K562 (cell line): ENCODE measurements at regions not wholly inside any gene's neighbourhood (a gene's known extent, or its start where the extent isn't known, plus 50 kb on each side); places are given as distances from the start of the nearest gene placed in this dataset.

Source experiments
- ATAC-seq: fragments of 200-7000 bp; cut with Tn5 transposase; 3 replicates; pipeline ENCODE4 v1.9.1; 2020; ENCODE audit warnings: moderate library complexity
- BruUV-seq: library from RNA; stranded (reverse); fragments of 400-500 nt; replicated peaks from 2 replicates; lab custom pipeline; 2021; lab: Mats Ljungman, UMichigan
- CTCF ChIA-PET: fragments of 300-600 bp; formaldehyde crosslinking; extraction: SDS; loops from one replicate; lab custom pipeline; 2021; ENCODE audit warnings: low intra/inter-chr PET ratio; lab: Yijun Ruan, JAX
- POLR2A ChIA-PET: fragments of 300-600, 350-650 bp; sonication (Branson Sonifier 250); formaldehyde crosslinking; extraction: SDS; loops from one replicate; lab custom pipeline; 2021; ENCODE audit warnings: antibody characterized with exemption, inconsistent platforms; lab: Yijun Ruan, JAX
- DNase-seq, 4 experiments: peaks; one replicate each; pipeline versions ENCODE4 v3.0.0 to v3.0.0-alpha.2; 2011 to 2018; ENCODE audit warnings: low spot score in 3 of 4, mixed read lengths in 3 of 4; ENCODE audit errors: extremely low read depth in 1 of 4
- FAIRE-seq: peaks from 2 replicates; lab custom pipeline; 2011; peaks lifted over from hg19 to GRCh38; lab: Jason Lieb, UNC
- H2AFZ ChIP-seq: 2 replicates; pipeline ENCODE4 v1.6.0; 2011; ENCODE audit warnings: low read depth, low read length, control low read depth, inconsistent platforms
- H3K27ac ChIP-seq: fragments of 200-600 bp; 3 replicates; pipeline ENCODE4 v1.8.0; 2011; ENCODE audit warnings: low read depth, mild to moderate bottlenecking, control low read depth, inconsistent platforms, low read length, moderate library complexity, mixed read lengths; ENCODE audit errors: extremely low read depth
- H3K27me3 ChIP-seq, 2 experiments: fragments of 300-600 bp in 1 of 2; 2 replicates in 1 of 2; 3 replicates in 1 of 2; pipeline versions ENCODE4 v1.6.0 to v1.8.0; 2011; ENCODE audit warnings: inconsistent platforms in 2 of 2, low read length in 2 of 2, mild to moderate bottlenecking in 1 of 2, mixed read lengths in 1 of 2, moderate library complexity in 1 of 2; ENCODE audit not compliant: control insufficient read depth in 2 of 2, insufficient read depth in 2 of 2
- H3K36me3 ChIP-seq: fragments of 300-600 bp; 3 replicates; pipeline ENCODE4 v1.8.0; 2011; ENCODE audit warnings: mild to moderate bottlenecking, low read length, inconsistent platforms; ENCODE audit not compliant: control insufficient read depth, insufficient read depth
- H3K4me1 ChIP-seq, 2 experiments: fragments of 200-600 bp in 1 of 2; replicated peaks in 1 of 2; 2 replicates in 1 of 2; 3 replicates in 1 of 2; pipeline versions ENCODE4 v1.5.1 to v1.8.0; 2011; ENCODE audit warnings: inconsistent platforms in 2 of 2, low read length in 2 of 2, mild to moderate bottlenecking in 1 of 2, mixed read lengths in 1 of 2, moderate library complexity in 1 of 2; ENCODE audit not compliant: control insufficient read depth in 2 of 2, insufficient read depth in 2 of 2
- H3K4me2 ChIP-seq: 2 replicates; pipeline ENCODE4 v1.6.1; 2011; ENCODE audit warnings: low read length, control low read depth, inconsistent platforms, mixed read lengths; ENCODE audit not compliant: insufficient read depth
- H3K4me3 ChIP-seq: fragments of 200-600 bp; sonication (generic), shearing (Covaris generic); 2 replicates; pipeline ENCODE4 v1.5.1; 2016; ENCODE audit warnings: control low read depth, inconsistent platforms
- H3K79me2 ChIP-seq: fragments of 200-600 bp; 3 replicates; pipeline ENCODE4 v1.8.0; 2011; ENCODE audit warnings: low read length, inconsistent platforms; ENCODE audit not compliant: control insufficient read depth, insufficient read depth
- H3K9ac ChIP-seq, 2 experiments: 2 replicates each; pipeline versions ENCODE4 v1.6.0 to v1.6.1; 2011; ENCODE audit warnings: low read depth in 2 of 2, low read length in 2 of 2, control low read depth in 1 of 2, inconsistent platforms in 1 of 2, mild to moderate bottlenecking in 1 of 2, mixed read lengths in 1 of 2; ENCODE audit not compliant: insufficient read depth in 1 of 2
- H3K9me1 ChIP-seq: one replicate; pipeline ENCODE4 v1.6.0; 2011; ENCODE audit warnings: inconsistent platforms, mild to moderate bottlenecking, low read length, moderate library complexity; ENCODE audit not compliant: control insufficient read depth, insufficient read depth
- H3K9me3 ChIP-seq: replicated peaks from 2 replicates; pipeline ENCODE4 v1.5.1; 2011; ENCODE audit warnings: low read depth, low read length, inconsistent platforms; ENCODE audit not compliant: control insufficient read depth, insufficient read depth
- H4K20me1 ChIP-seq: replicated peaks from 2 replicates; pipeline ENCODE4 v1.6.1; 2011; ENCODE audit warnings: low read length, inconsistent platforms, mixed read lengths; ENCODE audit not compliant: control insufficient read depth, insufficient read depth
- ARID2 ChIP-seq: fragments of 450-650 bp; IDR thresholded peaks from 2 replicates; pipeline ENCODE4 v1.6.1; 2017; ENCODE audit warnings: antibody characterized with exemption, mild to moderate bottlenecking
- CBFA2T2 ChIP-seq: fragments of 450-650 bp; conservative IDR thresholded peaks from 2 replicates; pipeline ENCODE4 v1.6.1; 2017; ENCODE audit warnings: mild to moderate bottlenecking
- CC2D1A ChIP-seq: fragments of 450-650 bp; IDR thresholded peaks from 2 replicates; pipeline ENCODE4 v1.6.1; 2017; ENCODE audit warnings: mild to moderate bottlenecking
- CREB3L1 ChIP-seq: fragments of 450-650 bp; IDR thresholded peaks from 2 replicates; pipeline ENCODE4 v1.6.1; 2014; ENCODE audit warnings: low read depth, mild to moderate bottlenecking, moderate library complexity, borderline replicate concordance
- ETV1 ChIP-seq: fragments of 450-650 bp; conservative IDR thresholded peaks from 2 replicates; pipeline ENCODE4 v1.6.1; 2016; ENCODE audit warnings: missing genetic modification characterization, control low read depth, low read depth, missing compliant biosample characterization
- GTF3C2 ChIP-seq: IDR thresholded peaks from 3 replicates; pipeline ENCODE4 v1.6.1; 2011; ENCODE audit warnings: borderline replicate concordance, mild to moderate bottlenecking, moderate library complexity; ENCODE audit not compliant: insufficient read length; ENCODE audit errors: extremely low read depth
- KLF1 ChIP-seq: fragments of 450-650 bp; IDR thresholded peaks from 2 replicates; pipeline ENCODE4 v1.6.1; 2016; ENCODE audit warnings: missing genetic modification characterization, missing compliant biosample characterization
- KLF13 ChIP-seq: fragments of 450-650 bp; IDR thresholded peaks from 2 replicates; pipeline ENCODE4 v1.6.1; 2016; ENCODE audit warnings: missing genetic modification characterization, low read depth, mild to moderate bottlenecking, missing compliant biosample characterization, moderate library complexity, borderline replicate concordance
- MLX ChIP-seq, 2 experiments: fragments of 450-650 bp in 1 of 2; sonication (generic) in 1 of 2; formaldehyde crosslinking; conservative IDR thresholded peaks; 2 replicates each; pipeline versions ENCODE4 v1.4.0 to v1.8.1; 2020 to 2022; ENCODE audit warnings: mild to moderate bottlenecking in 1 of 2, missing genetic modification reagents in 1 of 2
- PHF20 ChIP-seq: fragments of 450-650 bp; IDR thresholded peaks from 2 replicates; pipeline ENCODE4 v1.6.1; 2018; ENCODE audit not compliant: partially characterized antibody
- PREB ChIP-seq: sonication (generic); formaldehyde crosslinking; IDR thresholded peaks from 2 replicates; pipeline ENCODE4 v1.8.1; 2023; ENCODE audit warnings: mild to moderate bottlenecking, missing genetic modification reagents
- SETDB1 ChIP-seq: IDR thresholded peaks from one replicate; pipeline ENCODE4 v1.6.1; 2012; ENCODE audit warnings: low read length, control low read depth, inconsistent platforms
- TCF15 ChIP-seq: fragments of 250-450 bp; sonication (Bioruptor Pico); IDR thresholded peaks from 2 replicates; pipeline ENCODE4 v1.8.0; 2022; ENCODE audit warnings: moderate library complexity, mild to moderate bottlenecking, inconsistent platforms
- ZFX ChIP-seq: sonication (generic); formaldehyde crosslinking; IDR thresholded peaks from 2 replicates; pipeline ENCODE4 v1.8.0; 2022; ENCODE audit warnings: mild to moderate bottlenecking, missing genetic modification reagents, moderate library complexity
- WGBS: fragments of 100-300 bp; shearing (Covaris generic); methylation state at CpG from one replicate; pipeline ENCODE4 v1.1.6; 2016; ENCODE audit warnings: low coverage, mixed read lengths; ENCODE audit not compliant: insufficient coverage; ENCODE audit errors: missing lambda C conversion rate; 5-methylcytosine and 5-hydroxymethylcytosine counted together
- in situ Hi-C: fragments of 300-500 bp; cut with MboI; formaldehyde crosslinking; loops from 4 replicates; pipeline ENCODE4 v1.15.0; 2018; ENCODE audit warnings: inconsistent platforms, mixed read lengths
- intact Hi-C: fragments of 100-400 bp; cut with micrococcal nuclease; formaldehyde crosslinking; loops from 2 replicates; pipeline ENCODE4 v1.14.2; 2022

GRCh38 chr4:189513421-189513820 is 427.3 kb upstream of the FRG1 start:
- TF ChIP-seq ETV1 (tag) (no peak), CREB3L1 (no peak), ARID2 (no peak), CBFA2T2 (no peak), GTF3C2 (no peak), SETDB1 (no peak), KLF13 (tag) (no peak), PREB (CRISPR knock-in tag) (no peak), TCF15 (no peak), CC2D1A (no peak), KLF1 (tag) (no peak), PHF20 (no peak), MLX (CRISPR knock-in tag; conservative IDR thresholded peaks at IDR 0.05) (no peak), ZFX (CRISPR knock-in tag) (no peak)
- H3K79me2 ChIP-seq = no peaks in the 10 kb centered on the region
- POLR2A ChIA-PET = no interaction called here
- no peak overlapping the region for H3K4me3 ChIP-seq
- no peaks in the 10 kb centered on the region for H3K36me3 ChIP-seq
- BruUV-seq = no TSS peak
- H3K27me3 ChIP-seq = no peaks in the 10 kb centered on the region
- no peaks in the 10 kb centered on the region for H3K4me1 ChIP-seq
- no peak overlapping the region for H3K9ac ChIP-seq
- H3K4me2 ChIP-seq = no peak overlapping the region
- CTCF ChIA-PET = no interaction called here
- no peaks in the 10 kb centered on the region for H4K20me1 ChIP-seq
- H2AFZ ChIP-seq = no peak overlapping the region
- no peaks in the 10 kb centered on the region for H3K9me1 ChIP-seq
- ATAC-seq = no peak
- no peak overlapping the region for H3K27ac ChIP-seq
- in situ Hi-C loops (no loop called here), intact Hi-C loops (no loop called here)
- no peak for DNase-seq
- WGBS = 0% methylated on average over 7 of the region's 7 CpGs
- no peaks in the 10 kb centered on the region; the same call in 1 of the 2 replicates for H3K9me3 ChIP-seq
- no peak for FAIRE-seq
